GM13976 (cell line): ENCODE measurements at regions not wholly inside any gene's neighbourhood (a gene's known extent, or its start where the extent isn't known, plus 50 kb on each side); places are given as distances from the start of the nearest gene placed in this dataset.

Source experiments
- DNase-seq: peaks from one replicate; pipeline ENCODE4 v3.0.0; 2012; ENCODE audit warnings: low spot score
- CTCF ChIP-seq: IDR thresholded peaks from 2 replicates; pipeline ENCODE4 v1.5.1; 2012; ENCODE audit warnings: borderline replicate concordance, mild to moderate bottlenecking; ENCODE audit not compliant: insufficient read depth; ENCODE audit errors: extremely low read depth, missing control alignments, control extremely low read depth
- in situ Hi-C: fragments of 300-500 bp; cut with MboI; formaldehyde crosslinking; loops from one replicate; pipeline ENCODE4 v1.12.0; 2022; ENCODE audit warnings: low sequenced_read_pairs, mixed read lengths, inconsistent platforms; ENCODE audit not compliant: unreplicated experiment

GRCh38 chr22:49046000-49046545, 781.6 kb downstream of the BRD1 start:
- in situ Hi-C loops, result no loop called here
- DNase-seq, result no peak
- TF ChIP-seq CTCF, result no peak

GRCh38 chr22:49045276-49045675, 782.4 kb downstream of the BRD1 start:
- DNase-seq, result no peak
- no peak for TF ChIP-seq CTCF
- in situ Hi-C loops, result no loop called here

- no peak for DNase-seq
- TF ChIP-seq CTCF, result no peak
- in situ Hi-C loops, result no loop called here
Measured at GRCh38 chr22:49044776-49045175, 782.9 kb downstream of the BRD1 start.

- TF ChIP-seq CTCF, result no peak
- in situ Hi-C loops, result no loop called here
- no peak for DNase-seq
Measured at GRCh38 chr22:49044091-49044490, 783.6 kb downstream of the BRD1 start.

GRCh38 chr22:49042877-49043859, 784.5 kb downstream of the BRD1 start:
- in situ Hi-C loops, result no loop called here
- no peak for TF ChIP-seq CTCF
- no peak for DNase-seq

- in situ Hi-C loops, result no loop called here
- no peak for DNase-seq
- TF ChIP-seq CTCF, result no peak
Measured at GRCh38 chr22:49042066-49042465, 785.6 kb downstream of the BRD1 start.
